ENCODE measurements at regions not wholly inside any gene's neighbourhood (a gene's known extent, or its start where the extent isn't known, plus 50 kb on each side); places are given as distances from the start of the nearest gene placed in this dataset.

DNA sequence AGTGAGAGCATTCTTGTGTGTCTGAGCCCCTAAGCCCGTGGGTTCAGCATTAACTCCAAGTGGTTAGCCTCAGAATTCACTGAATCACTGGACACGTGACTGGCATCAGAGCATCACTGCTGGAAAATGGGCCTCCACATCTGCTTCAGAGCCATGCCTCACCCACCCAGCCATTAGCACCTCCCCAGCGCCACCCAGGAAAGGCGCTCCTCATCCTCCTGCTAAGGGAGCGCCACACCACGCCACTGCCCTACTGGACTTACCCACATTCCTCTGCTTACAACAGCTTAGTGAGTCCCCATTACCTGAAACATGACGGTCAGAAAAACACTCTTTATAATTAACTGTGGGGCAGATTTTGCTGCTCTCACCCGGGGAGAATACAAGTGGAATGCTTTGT lies 442.6 kb upstream of the MYT1L start:
- CTCF ChIA-PET (ENCODE audit: low intra/inter-chr PET ratio): no interaction called here
- Histone ChIP-seq H2AFZ (ENCODE audit: low read depth, low read length) (no peak overlapping the region), H3K27me3 (ENCODE audit: control insufficient read depth in 2 of 2, insufficient read depth in 2 of 2, low read length in 2 of 2) (peaks cover 0 to 10% of the 10 kb centered on the region in 2 experiments; a peak in 2 of 5 replicates), H3K36me3 (ENCODE audit: control insufficient read depth, insufficient read depth, low read length) (no peaks in the 10 kb centered on the region), H3K4me3 (no peak overlapping the region), H3K9me3 (replicated peaks; ENCODE audit: control insufficient read depth, insufficient read depth, low read depth, low read length) (no peaks in the 10 kb centered on the region), H3K4me2 (ENCODE audit: insufficient read depth, low read length) (no peak overlapping the region), H3K9me1 (ENCODE audit: control insufficient read depth, insufficient read depth, low read length) (no peaks in the 10 kb centered on the region), H3K4me1 (replicated peaks in 1 of 2; ENCODE audit: control insufficient read depth in 2 of 2, insufficient read depth in 2 of 2, low read length in 2 of 2) (peaks cover 0 to 5% of the 10 kb centered on the region in 2 experiments; a peak in 1 of 5 replicates), H3K79me2 (ENCODE audit: control insufficient read depth, insufficient read depth, low read length) (no peaks in the 10 kb centered on the region), H3K9ac (ENCODE audit: insufficient read depth in 1 of 2, low read depth in 2 of 2, low read length in 2 of 2) (no peak overlapping the region), H3K27ac (ENCODE audit: extremely low read depth, low read depth, low read length) (no peak overlapping the region), H4K20me1 (replicated peaks; ENCODE audit: control insufficient read depth, insufficient read depth, low read length) (no peaks in the 10 kb centered on the region)
- in situ Hi-C loops (cut with MboI): no loop called here
- ATAC-seq (no peak), DNase-seq (ENCODE audit: extremely low read depth in 1 of 4, low spot score in 3 of 4) (no peak), FAIRE-seq (no peak)
- TF ChIP-seq, protein P1, sequence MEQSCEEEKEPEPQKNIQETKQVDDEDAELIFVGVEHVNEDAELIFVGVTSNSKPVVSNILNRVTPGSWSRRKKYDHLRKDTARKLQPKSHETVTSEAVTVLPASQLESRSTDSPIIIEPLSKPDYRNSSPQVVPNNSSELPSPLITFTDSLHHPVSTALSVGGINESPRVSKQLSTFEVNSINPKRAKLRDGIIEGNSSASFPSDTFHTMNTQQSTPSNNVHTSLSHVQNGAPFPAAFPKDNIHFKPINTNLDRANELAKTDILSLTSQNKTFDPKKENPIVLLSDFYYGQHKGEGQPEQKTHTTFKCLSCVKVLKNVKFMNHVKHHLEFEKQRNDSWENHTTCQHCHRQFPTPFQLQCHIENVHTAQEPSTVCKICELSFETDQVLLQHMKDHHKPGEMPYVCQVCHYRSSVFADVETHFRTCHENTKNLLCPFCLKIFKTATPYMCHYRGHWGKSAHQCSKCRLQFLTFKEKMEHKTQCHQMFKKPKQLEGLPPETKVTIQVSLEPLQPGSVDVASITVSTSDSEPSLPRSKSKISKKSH (CRISPR knock-in tag; IDR thresholded peaks at IDR 0.05): no peak
- TF ChIP-seq CBX2 (IDR thresholded peaks at IDR 0.05; ENCODE audit: insufficient read depth, low read length, poor library complexity, severe bottlenecking) (no peak), ZBTB17 (CRISPR knock-in tag; IDR thresholded peaks at IDR 0.05) (no peak), NFE2L1 (tag; IDR thresholded peaks at IDR 0.05; ENCODE audit: borderline replicate concordance, low read depth) (no peak), ILF3 (IDR thresholded peaks at IDR 0.05; ENCODE audit: borderline replicate concordance) (no peak), FOXJ2 (tag; IDR thresholded peaks at IDR 0.05) (no peak), HDAC1 (IDR thresholded peaks at IDR 0.05) (no peak), PHB (CRISPR knock-in tag; IDR thresholded peaks at IDR 0.05) (no peak), NCOA2 (IDR thresholded peaks at IDR 0.05; ENCODE audit: partially characterized antibody in 2 of 2) (no peak), CBFB (CRISPR knock-in tag; IDR thresholded peaks at IDR 0.05) (no peak), MAFF (IDR thresholded peaks at IDR 0.05; ENCODE audit: low read length) (no peak), ATF1 (CRISPR knock-in tag; IDR thresholded peaks at IDR 0.05) (no peak), ATF1 (tag; IDR thresholded peaks at IDR 0.05) (no peak), ZNF143 (CRISPR knock-in tag; IDR thresholded peaks at IDR 0.05) (no peak), KLF6 (CRISPR knock-in tag; IDR thresholded peaks at IDR 0.05; ENCODE audit: borderline replicate concordance) (no peak), POLR2G (IDR thresholded peaks at IDR 0.05; ENCODE audit: low read depth, low read length) (no peak), EZH2 (IDR thresholded peaks at IDR 0.05; ENCODE audit: borderline replicate concordance, low read depth, low read length) (no peak), LARP7 (IDR thresholded peaks at IDR 0.05) (no peak), MYBL2 (IDR thresholded peaks at IDR 0.05; ENCODE audit: low read depth) (no peak), MYBL2 (CRISPR knock-in tag; IDR thresholded peaks at IDR 0.05; ENCODE audit: borderline replicate concordance) (no peak), ZNF165 (CRISPR knock-in tag; IDR thresholded peaks at IDR 0.05; ENCODE audit: borderline replicate concordance) (no peak)
- no TSS peak for BruUV-seq (replicated peaks)
- intact Hi-C loops (cut with micrococcal nuclease): no loop called here
- POLR2A ChIA-PET: interaction anchor here (0.6 kb wide), 2 partner anchors 9 to 15 kb away, joined by 3 read pairs; no protein-coding TSS in a partner anchor
- 0% methylated on average over 6 of the region's 8 CpGs for WGBS (ENCODE audit: insufficient coverage, low coverage, missing lambda C conversion rate)

Data from K562 (cell line).